Thoracic aorta (tissue), 2 donors: ENCODE measurements at regions not wholly inside any gene's neighbourhood (a gene's known extent, or its start where the extent isn't known, plus 50 kb on each side); places are given as distances from the start of the nearest gene placed in this dataset.
"Not testable (repeated sequence)": the region's sequence is repeated elsewhere in the genome, so short reads cannot be mapped to it uniquely, and the experiment has no call there.

Experiments used
- ATAC-seq: fragments of 150-250 bp; one replicate; pipeline ENCODE4 v1.8.0; 2017; ENCODE audit warnings: low read depth; ENCODE audit not compliant: insufficient number of reproducible peaks, low FRiP score
- DNase-seq: peaks from one replicate; pipeline ENCODE4 v3.0.0-alpha.2; 2020; ENCODE audit warnings: low spot score
- H3K27ac ChIP-seq, 2 donors: fragments of 200-600 bp; sonication (generic); 1 replicate in 1 of 2; 2 replicates in 1 of 2; pipeline ENCODE4 v1.5.1; 2016; ENCODE audit warnings: mild to moderate bottlenecking in 2 of 2, moderate library complexity in 2 of 2
- H3K27me3 ChIP-seq: fragments of 200-600 bp; sonication (generic); replicated peaks from 2 replicates; pipeline ENCODE4 v1.6.0; 2016; ENCODE audit warnings: mild to moderate bottlenecking; ENCODE audit not compliant: insufficient read depth
- H3K36me3 ChIP-seq: fragments of 200-600 bp; sonication (generic); one replicate; pipeline ENCODE4 v1.5.1; 2016
- H3K4me1 ChIP-seq, 2 donors: fragments of 200-600 bp; sonication (generic); 1 replicate in 1 of 2; 2 replicates in 1 of 2; pipeline versions ENCODE4 v1.5.1 to v1.6.0; 2016; ENCODE audit warnings: low read depth in 2 of 2, mild to moderate bottlenecking in 1 of 2; ENCODE audit not compliant: control insufficient read depth in 1 of 2
- H3K4me3 ChIP-seq: fragments of 200-600 bp; sonication (generic); 2 replicates; pipeline ENCODE4 v1.5.1; 2016; ENCODE audit warnings: mild to moderate bottlenecking
- H3K9me3 ChIP-seq: fragments of 200-600 bp; sonication (generic); 2 replicates; pipeline ENCODE4 v1.5.1; 2016
- TF ChIP-seq, protein P1 (sequence below): fragments of 200-600 bp; sonication (generic); IDR thresholded peaks from one replicate; pipeline ENCODE4 v1.5.1; 2019; ENCODE audit warnings: antibody characterized with exemption

- H3K9me3 ChIP-seq = no peaks in the 10 kb centered on the region
- no peaks in the 10 kb centered on the region for H3K4me1 ChIP-seq
- TF ChIP-seq, protein P1, sequence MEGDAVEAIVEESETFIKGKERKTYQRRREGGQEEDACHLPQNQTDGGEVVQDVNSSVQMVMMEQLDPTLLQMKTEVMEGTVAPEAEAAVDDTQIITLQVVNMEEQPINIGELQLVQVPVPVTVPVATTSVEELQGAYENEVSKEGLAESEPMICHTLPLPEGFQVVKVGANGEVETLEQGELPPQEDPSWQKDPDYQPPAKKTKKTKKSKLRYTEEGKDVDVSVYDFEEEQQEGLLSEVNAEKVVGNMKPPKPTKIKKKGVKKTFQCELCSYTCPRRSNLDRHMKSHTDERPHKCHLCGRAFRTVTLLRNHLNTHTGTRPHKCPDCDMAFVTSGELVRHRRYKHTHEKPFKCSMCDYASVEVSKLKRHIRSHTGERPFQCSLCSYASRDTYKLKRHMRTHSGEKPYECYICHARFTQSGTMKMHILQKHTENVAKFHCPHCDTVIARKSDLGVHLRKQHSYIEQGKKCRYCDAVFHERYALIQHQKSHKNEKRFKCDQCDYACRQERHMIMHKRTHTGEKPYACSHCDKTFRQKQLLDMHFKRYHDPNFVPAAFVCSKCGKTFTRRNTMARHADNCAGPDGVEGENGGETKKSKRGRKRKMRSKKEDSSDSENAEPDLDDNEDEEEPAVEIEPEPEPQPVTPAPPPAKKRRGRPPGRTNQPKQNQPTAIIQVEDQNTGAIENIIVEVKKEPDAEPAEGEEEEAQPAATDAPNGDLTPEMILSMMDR = no peak
- no peaks in the 10 kb centered on the region for H3K27me3 ChIP-seq
- no peak for DNase-seq
- H3K36me3 ChIP-seq = no peaks in the 10 kb centered on the region
- H3K27ac ChIP-seq = no peak overlapping the region
- ATAC-seq = no peak
- no peak overlapping the region for H3K4me3 ChIP-seq
These were observed 91.2 kb downstream of the RCHY1 start for GRCh38 chr4:75422998-75423397.

DNA sequence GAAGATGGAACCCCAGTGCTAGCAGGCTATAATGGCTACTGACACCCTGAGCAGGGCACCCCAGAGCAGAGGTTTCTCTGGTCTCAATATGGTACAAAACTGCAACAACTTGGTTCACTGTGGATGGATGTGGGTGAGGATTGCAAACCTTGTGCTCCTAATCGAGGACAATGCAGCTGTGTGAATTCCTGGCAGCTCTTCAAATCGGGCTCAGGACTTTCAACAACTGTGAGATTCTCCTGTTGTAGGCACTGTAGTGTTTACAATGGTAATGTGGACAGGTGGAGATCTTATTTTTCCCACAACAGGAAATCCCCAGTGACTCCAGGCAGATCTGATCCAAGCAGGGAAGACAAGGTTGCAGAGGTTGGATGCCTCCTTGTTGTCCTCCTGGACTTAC is 101.5 kb downstream of the RCHY1 start:
- TF ChIP-seq, protein P1 = no peak
- ATAC-seq (no peak), DNase-seq (no peak)
- Histone ChIP-seq H3K4me1 (peaks cover 2 to 13% of the 10 kb centered on the region in 2 donors), H3K36me3 (no peaks in the 10 kb centered on the region), H3K27ac (no peak overlapping the region), H3K27me3 (no peaks in the 10 kb centered on the region), H3K4me3 (no peak overlapping the region), H3K9me3 (peaks cover 3% of the 10 kb centered on the region)

DNA sequence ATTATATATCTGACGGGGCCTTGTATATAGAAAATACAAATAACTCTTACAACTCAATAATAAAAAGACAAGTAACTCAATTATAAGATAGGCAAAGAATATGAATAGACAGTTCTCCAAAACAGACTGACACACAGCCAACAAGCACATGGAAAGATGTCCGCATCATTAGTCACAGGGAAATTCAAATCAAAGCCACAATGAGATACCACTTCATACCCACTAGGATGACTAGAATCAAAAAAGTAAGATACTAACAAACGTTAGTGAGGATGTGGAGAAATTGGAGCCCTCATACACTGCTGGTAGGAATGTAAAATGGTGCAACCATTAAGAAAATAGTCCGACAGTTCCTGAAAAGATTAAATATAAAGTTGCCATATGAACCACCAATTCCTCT is 115.7 kb downstream of the RCHY1 start:
- TF ChIP-seq, protein P1 = no peak
- ATAC-seq = no peak
- no peaks in the 10 kb centered on the region for H3K9me3 ChIP-seq
- no peak for DNase-seq
- no peaks in the 10 kb centered on the region for H3K27me3 ChIP-seq
- no peaks in the 10 kb centered on the region for H3K36me3 ChIP-seq
- peaks cover 0 to 9% of the 10 kb centered on the region in 2 donors for H3K4me1 ChIP-seq
- no peak overlapping the region for H3K4me3 ChIP-seq
- H3K27ac ChIP-seq = no peak overlapping the region

DNA sequence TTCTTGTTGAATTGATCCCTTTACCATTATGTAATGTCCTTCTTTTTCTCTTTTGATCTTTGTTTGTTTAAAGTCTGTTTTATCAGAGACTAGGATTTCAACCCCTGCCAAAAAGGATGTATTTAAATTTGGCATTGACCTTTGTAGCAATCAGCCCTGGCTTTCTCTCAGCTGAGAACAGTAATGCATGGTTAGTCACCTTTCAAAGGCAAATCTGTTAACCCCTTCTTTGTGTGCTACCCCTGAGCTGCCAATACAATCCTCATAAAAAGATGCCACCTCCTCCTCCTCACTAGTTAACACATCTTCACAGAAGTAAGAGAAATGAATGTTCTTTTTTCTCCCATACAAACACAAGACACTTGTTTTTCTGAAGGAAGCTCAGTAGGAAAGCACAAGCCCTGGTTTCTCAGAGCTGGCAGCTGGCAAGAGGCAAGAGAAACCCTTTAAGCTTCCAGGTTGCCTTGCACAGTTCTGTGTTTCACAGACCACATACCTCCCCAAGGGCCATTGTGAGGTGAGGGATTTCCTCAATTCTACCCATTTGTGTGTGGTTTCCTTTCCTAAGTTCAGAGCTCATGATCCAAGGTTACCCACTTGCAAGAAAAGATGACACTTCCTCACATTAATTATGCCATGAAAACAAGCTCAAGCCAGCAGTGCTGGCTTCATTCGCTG is 122.6 kb downstream of the RCHY1 start:
- H3K27me3 ChIP-seq = no peaks in the 10 kb centered on the region
- no peak overlapping the region for H3K27ac ChIP-seq
- DNase-seq (no peak), ATAC-seq (no peak)
- H3K36me3 ChIP-seq = no peaks in the 10 kb centered on the region
- no peaks in the 10 kb centered on the region for H3K4me1 ChIP-seq
- H3K4me3 ChIP-seq = no peak overlapping the region
- H3K9me3 ChIP-seq = no peaks in the 10 kb centered on the region
- TF ChIP-seq, protein P1 = no peak

DNA sequence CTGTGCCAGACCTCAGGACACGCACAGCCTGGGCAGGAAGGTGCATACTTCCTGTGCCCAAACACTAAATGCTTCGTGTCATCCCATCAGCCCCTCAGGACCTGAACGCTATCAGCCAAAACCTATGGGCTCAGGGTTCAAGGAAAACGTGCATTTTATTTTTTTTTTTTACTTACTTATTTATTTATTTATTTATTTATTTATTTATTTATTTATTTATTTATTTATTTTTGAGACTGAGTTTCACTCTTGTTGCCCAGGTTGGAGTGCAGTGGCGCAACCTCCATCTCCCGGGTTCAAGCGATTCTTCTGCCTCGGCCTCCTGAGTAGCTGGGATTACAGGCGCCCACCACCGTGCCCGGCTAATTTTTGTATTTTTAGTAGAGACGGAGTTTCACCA is 127.8 kb downstream of the RCHY1 start:
- not testable (repeated sequence) for H3K4me1 ChIP-seq, H3K27ac ChIP-seq, DNase-seq, H3K9me3 ChIP-seq, ATAC-seq, H3K4me3 ChIP-seq, H3K36me3 ChIP-seq, H3K27me3 ChIP-seq

GRCh38 chr4:75385106-75385505 is 129.1 kb downstream of the RCHY1 start:
- Histone ChIP-seq H3K36me3 (no peaks in the 10 kb centered on the region), H3K9me3 (no peaks in the 10 kb centered on the region), H3K27me3 (no peaks in the 10 kb centered on the region), H3K27ac (no peak overlapping the region), H3K4me1 (no peaks in the 10 kb centered on the region), H3K4me3 (no peak overlapping the region)
- DNase-seq (no peak), ATAC-seq (no peak)
- TF ChIP-seq, protein P1 = no peak
